GM19240 (cell line): ENCODE measurements at regions not wholly inside any gene's neighbourhood (a gene's known extent, or its start where the extent isn't known, plus 50 kb on each side); places are given as distances from the start of the nearest gene placed in this dataset.
"Not testable (repeated sequence)": the region's sequence is repeated elsewhere in the genome, so short reads cannot be mapped to it uniquely, and the experiment has no call there.

Experiments
- DNase-seq: peaks from one replicate; pipeline ENCODE4 v3.0.0; 2011; ENCODE audit warnings: low spot score; ENCODE audit not compliant: insufficient read length

- DNase-seq: no peak
Observed at GRCh38 chr9:75197561-75197960, 109.2 kb downstream of the OSTF1 start.

- DNase-seq: no peak
Observed at GRCh38 chr9:75198436-75198835, 110.1 kb downstream of the OSTF1 start.

GRCh38 chr9:75200892-75201470 lies 112.7 kb downstream of the OSTF1 start:
- DNase-seq: no peak

GRCh38 chr9:75201480-75202209 lies 113.3 kb downstream of the OSTF1 start:
- DNase-seq: no peak

- not testable (repeated sequence) for DNase-seq
Observed at GRCh38 chr9:75207997-75208396, 119.7 kb downstream of the OSTF1 start.

GRCh38 chr9:75210215-75210614 lies 121.9 kb downstream of the OSTF1 start:
- no peak for DNase-seq

- DNase-seq: no peak
Observed at GRCh38 chr9:75213765-75214164, 125.5 kb downstream of the OSTF1 start.

GRCh38 chr9:75226403-75227139 lies 138.3 kb downstream of the OSTF1 start:
- DNase-seq: no peak

GRCh38 chr9:75228893-75229292 lies 140.6 kb downstream of the OSTF1 start:
- no peak for DNase-seq

- no peak for DNase-seq
Observed at GRCh38 chr9:75229605-75230332, 141.5 kb downstream of the OSTF1 start.

GRCh38 chr9:75230469-75230868 lies 142.2 kb downstream of the OSTF1 start:
- DNase-seq: no peak

- no peak for DNase-seq
Observed at GRCh38 chr9:75231167-75231566, 142.9 kb downstream of the OSTF1 start.

GRCh38 chr9:75233011-75233410 lies 144.7 kb downstream of the OSTF1 start:
- DNase-seq: no peak

- no peak for DNase-seq
Observed at GRCh38 chr9:75235632-75236031, 147.3 kb downstream of the OSTF1 start.

GRCh38 chr9:75238311-75238976 lies 150.1 kb downstream of the OSTF1 start:
- DNase-seq: peak; percentile 12

GRCh38 chr9:75239176-75239575 lies 150.9 kb downstream of the OSTF1 start:
- no peak for DNase-seq

GRCh38 chr9:75242426-75242825 lies 154.1 kb downstream of the OSTF1 start:
- no peak for DNase-seq

- no peak for DNase-seq
Observed at GRCh38 chr9:75246949-75247348, 158.6 kb downstream of the OSTF1 start.

- DNase-seq: peak; percentile 3
Observed at GRCh38 chr9:75265525-75265972, 177.2 kb downstream of the OSTF1 start.

- DNase-seq: no peak
Observed at GRCh38 chr9:75269197-75269596, 180.9 kb downstream of the OSTF1 start.

- DNase-seq: not testable (repeated sequence)
Observed at GRCh38 chr9:75273055-75273454, 184.7 kb downstream of the OSTF1 start.
